HepG2 (cell line): ENCODE measurements at regions not wholly inside any gene's neighbourhood (a gene's known extent, or its start where the extent isn't known, plus 50 kb on each side); places are given as distances from the start of the nearest gene placed in this dataset.
A peak's percentile ranks its signal among the peaks of the same experiment; 100 is the strongest.

Experiments used
- ATF7 ChIP-seq, 2 experiments: fragments of 450-650 bp in 1 of 2; sonication (generic) in 1 of 2; formaldehyde crosslinking in 1 of 2; IDR thresholded peaks; 2 replicates each; pipeline versions ENCODE4 v1.4.0 to v1.6.1; 2016 to 2020; ENCODE audit warnings: antibody characterized with exemption in 1 of 2, mild to moderate bottlenecking in 1 of 2, missing genetic modification reagents in 1 of 2
- CCDC6 ChIP-seq: sonication (generic); formaldehyde crosslinking; IDR thresholded peaks from 2 replicates; pipeline ENCODE4 v1.8.1; 2022; ENCODE audit warnings: mild to moderate bottlenecking, missing genetic modification reagents, moderate library complexity
- DNMT3B ChIP-seq: conservative IDR thresholded peaks from 2 replicates; pipeline ENCODE4 v1.6.1; 2016; ENCODE audit warnings: missing biosample characterization, control low read depth
- KDM5B ChIP-seq: sonication (generic); formaldehyde crosslinking; IDR thresholded peaks from 2 replicates; pipeline ENCODE4 v1.4.0; 2020; ENCODE audit warnings: missing genetic modification reagents, mild to moderate bottlenecking, borderline replicate concordance
- NFE2 ChIP-seq: sonication (generic); formaldehyde crosslinking; IDR thresholded peaks from 2 replicates; pipeline ENCODE4 v1.4.0; 2020; ENCODE audit warnings: missing genetic modification reagents
- RBM22 ChIP-seq: fragments of 200-400 bp; formaldehyde crosslinking; optimal IDR thresholded peaks from 2 replicates; pipeline ENCODE3; 2017; ENCODE audit warnings: mild to moderate bottlenecking, low read length, moderate library complexity
- RFXAP ChIP-seq: sonication (generic); formaldehyde crosslinking; IDR thresholded peaks from 2 replicates; pipeline ENCODE4 v1.4.0; 2020; ENCODE audit warnings: missing genetic modification reagents, borderline replicate concordance
- TCF12 ChIP-seq, 2 experiments: fragments of 450-650 bp in 1 of 2; sonication (generic) in 1 of 2; formaldehyde crosslinking in 1 of 2; IDR thresholded peaks; 2 replicates each; pipeline versions ENCODE4 v1.6.1 to v1.8.0; 2017 to 2022; ENCODE audit warnings: antibody characterized with exemption in 1 of 2, mild to moderate bottlenecking in 1 of 2, missing genetic modification reagents in 1 of 2, moderate library complexity in 1 of 2
- ZIK1 ChIP-seq: sonication (generic); formaldehyde crosslinking; IDR thresholded peaks from 2 replicates; pipeline ENCODE4 v1.5.0; 2020; ENCODE audit warnings: mild to moderate bottlenecking, low read depth, missing genetic modification reagents, borderline replicate concordance
- TF ChIP-seq, protein P1 (sequence below): sonication (generic); formaldehyde crosslinking; IDR thresholded peaks from 2 replicates; pipeline ENCODE4 v1.4.0; 2020; ENCODE audit warnings: missing genetic modification reagents
- TF ChIP-seq, protein P2 (sequence below): sonication (generic); formaldehyde crosslinking; IDR thresholded peaks from 2 replicates; pipeline ENCODE4 v1.5.0; 2020; ENCODE audit warnings: missing genetic modification reagents, mild to moderate bottlenecking, borderline replicate concordance
- TF ChIP-seq, protein P3 (sequence below): sonication (generic); formaldehyde crosslinking; IDR thresholded peaks from 2 replicates; pipeline ENCODE4 v1.4.0; 2020; ENCODE audit warnings: missing genetic modification reagents
- TF ChIP-seq, protein P4 (sequence below): fragments of 450-650 bp; IDR thresholded peaks from 2 replicates; pipeline ENCODE4 v1.6.1; 2016
- TF ChIP-seq, protein P5 (sequence below): sonication (generic); formaldehyde crosslinking; IDR thresholded peaks from 2 replicates; pipeline ENCODE4 v1.8.0; 2022; ENCODE audit warnings: missing genetic modification reagents, low read depth, mild to moderate bottlenecking, borderline replicate concordance
- TF ChIP-seq, protein P6 (sequence below): sonication (generic); formaldehyde crosslinking; IDR thresholded peaks from 2 replicates; pipeline ENCODE4 v1.4.0; 2020; ENCODE audit warnings: mild to moderate bottlenecking, missing genetic modification reagents

DNA sequence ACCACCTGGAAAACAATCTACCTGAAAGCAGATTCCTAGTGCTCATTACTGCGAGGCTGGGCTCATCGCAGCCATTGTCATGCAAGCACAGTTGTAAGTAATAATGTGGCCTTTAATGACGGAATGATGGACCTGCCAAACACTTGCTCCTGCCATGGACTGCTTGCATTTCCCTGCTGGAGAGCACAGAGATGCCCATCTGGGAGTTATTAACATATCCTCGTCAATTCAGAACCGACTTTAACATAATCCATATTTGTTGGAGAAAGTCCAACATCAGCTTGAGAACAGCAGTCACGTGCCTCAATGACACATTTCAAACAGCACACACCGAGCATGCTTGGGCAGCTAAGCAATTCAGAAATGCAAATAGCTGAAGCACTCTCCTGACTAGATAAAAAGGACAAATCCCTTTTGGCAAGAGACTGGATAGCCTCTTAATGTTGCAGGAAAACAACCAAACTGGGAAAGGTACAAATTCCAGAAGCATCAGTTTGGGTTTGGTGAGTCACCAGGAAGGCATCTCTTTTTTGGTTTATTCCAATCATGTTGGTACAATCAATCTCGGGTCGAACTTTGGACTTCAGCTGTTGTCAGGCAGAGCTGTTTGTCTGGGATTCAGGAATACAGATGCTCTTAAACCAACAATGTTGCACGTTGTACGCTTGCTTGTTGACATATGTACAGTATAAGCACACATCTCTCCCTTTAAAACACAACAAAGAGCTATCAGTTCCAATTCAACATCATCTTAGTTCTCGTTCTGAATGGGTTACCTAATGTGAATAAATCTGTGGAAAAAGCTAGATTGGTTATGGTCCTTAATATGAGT, 395.8 kb downstream of the LNPK start (continued):
- TF ChIP-seq, protein P1, sequence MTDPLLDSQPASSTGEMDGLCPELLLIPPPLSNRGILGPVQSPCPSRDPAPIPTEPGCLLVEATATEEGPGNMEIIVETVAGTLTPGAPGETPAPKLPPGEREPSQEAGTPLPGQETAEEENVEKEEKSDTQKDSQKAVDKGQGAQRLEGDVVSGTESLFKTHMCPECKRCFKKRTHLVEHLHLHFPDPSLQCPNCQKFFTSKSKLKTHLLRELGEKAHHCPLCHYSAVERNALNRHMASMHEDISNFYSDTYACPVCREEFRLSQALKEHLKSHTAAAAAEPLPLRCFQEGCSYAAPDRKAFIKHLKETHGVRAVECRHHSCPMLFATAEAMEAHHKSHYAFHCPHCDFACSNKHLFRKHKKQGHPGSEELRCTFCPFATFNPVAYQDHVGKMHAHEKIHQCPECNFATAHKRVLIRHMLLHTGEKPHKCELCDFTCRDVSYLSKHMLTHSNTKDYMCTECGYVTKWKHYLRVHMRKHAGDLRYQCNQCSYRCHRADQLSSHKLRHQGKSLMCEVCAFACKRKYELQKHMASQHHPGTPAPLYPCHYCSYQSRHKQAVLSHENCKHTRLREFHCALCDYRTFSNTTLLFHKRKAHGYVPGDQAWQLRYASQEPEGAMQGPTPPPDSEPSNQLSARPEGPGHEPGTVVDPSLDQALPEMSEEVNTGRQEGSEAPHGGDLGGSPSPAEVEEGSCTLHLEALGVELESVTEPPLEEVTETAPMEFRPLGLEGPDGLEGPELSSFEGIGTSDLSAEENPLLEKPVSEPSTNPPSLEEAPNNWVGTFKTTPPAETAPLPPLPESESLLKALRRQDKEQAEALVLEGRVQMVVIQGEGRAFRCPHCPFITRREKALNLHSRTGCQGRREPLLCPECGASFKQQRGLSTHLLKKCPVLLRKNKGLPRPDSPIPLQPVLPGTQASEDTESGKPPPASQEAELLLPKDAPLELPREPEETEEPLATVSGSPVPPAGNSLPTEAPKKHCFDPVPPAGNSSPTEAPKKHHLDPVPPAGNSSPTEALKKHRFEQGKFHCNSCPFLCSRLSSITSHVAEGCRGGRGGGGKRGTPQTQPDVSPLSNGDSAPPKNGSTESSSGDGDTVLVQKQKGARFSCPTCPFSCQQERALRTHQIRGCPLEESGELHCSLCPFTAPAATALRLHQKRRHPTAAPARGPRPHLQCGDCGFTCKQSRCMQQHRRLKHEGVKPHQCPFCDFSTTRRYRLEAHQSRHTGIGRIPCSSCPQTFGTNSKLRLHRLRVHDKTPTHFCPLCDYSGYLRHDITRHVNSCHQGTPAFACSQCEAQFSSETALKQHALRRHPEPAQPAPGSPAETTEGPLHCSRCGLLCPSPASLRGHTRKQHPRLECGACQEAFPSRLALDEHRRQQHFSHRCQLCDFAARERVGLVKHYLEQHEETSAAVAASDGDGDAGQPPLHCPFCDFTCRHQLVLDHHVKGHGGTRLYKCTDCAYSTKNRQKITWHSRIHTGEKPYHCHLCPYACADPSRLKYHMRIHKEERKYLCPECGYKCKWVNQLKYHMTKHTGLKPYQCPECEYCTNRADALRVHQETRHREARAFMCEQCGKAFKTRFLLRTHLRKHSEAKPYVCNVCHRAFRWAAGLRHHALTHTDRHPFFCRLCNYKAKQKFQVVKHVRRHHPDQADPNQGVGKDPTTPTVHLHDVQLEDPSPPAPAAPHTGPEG (CRISPR knock-in tag), result peak; percentile 63; the same call in 1 of the 2 replicates
- peak; percentile 78 for TF ChIP-seq RBM22
- TF ChIP-seq KDM5B (CRISPR knock-in tag), result no peak
- 0 out of 2 replicates have a peak, but pooled peaks have one; percentile 28 for TF ChIP-seq NFE2 (CRISPR knock-in tag)
- TF ChIP-seq, protein P2, sequence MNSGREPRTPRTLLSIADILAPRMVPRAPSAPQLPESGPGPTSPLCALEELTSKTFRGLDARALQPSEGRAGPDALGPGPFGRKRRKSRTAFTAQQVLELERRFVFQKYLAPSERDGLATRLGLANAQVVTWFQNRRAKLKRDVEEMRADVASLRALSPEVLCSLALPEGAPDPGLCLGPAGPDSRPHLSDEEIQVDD (CRISPR knock-in tag), result no peak
- TF ChIP-seq RFXAP (CRISPR knock-in tag), result peak; percentile 99
- peak; percentile 85; the same call in 1 of the 2 replicates for TF ChIP-seq CCDC6 (CRISPR knock-in tag)
- TF ChIP-seq, protein P3, sequence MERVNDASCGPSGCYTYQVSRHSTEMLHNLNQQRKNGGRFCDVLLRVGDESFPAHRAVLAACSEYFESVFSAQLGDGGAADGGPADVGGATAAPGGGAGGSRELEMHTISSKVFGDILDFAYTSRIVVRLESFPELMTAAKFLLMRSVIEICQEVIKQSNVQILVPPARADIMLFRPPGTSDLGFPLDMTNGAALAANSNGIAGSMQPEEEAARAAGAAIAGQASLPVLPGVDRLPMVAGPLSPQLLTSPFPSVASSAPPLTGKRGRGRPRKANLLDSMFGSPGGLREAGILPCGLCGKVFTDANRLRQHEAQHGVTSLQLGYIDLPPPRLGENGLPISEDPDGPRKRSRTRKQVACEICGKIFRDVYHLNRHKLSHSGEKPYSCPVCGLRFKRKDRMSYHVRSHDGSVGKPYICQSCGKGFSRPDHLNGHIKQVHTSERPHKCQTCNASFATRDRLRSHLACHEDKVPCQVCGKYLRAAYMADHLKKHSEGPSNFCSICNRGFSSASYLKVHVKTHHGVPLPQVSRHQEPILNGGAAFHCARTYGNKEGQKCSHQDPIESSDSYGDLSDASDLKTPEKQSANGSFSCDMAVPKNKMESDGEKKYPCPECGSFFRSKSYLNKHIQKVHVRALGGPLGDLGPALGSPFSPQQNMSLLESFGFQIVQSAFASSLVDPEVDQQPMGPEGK, result peak; percentile 41; the same call in 1 of the 2 replicates
- TF ChIP-seq, protein P4, sequence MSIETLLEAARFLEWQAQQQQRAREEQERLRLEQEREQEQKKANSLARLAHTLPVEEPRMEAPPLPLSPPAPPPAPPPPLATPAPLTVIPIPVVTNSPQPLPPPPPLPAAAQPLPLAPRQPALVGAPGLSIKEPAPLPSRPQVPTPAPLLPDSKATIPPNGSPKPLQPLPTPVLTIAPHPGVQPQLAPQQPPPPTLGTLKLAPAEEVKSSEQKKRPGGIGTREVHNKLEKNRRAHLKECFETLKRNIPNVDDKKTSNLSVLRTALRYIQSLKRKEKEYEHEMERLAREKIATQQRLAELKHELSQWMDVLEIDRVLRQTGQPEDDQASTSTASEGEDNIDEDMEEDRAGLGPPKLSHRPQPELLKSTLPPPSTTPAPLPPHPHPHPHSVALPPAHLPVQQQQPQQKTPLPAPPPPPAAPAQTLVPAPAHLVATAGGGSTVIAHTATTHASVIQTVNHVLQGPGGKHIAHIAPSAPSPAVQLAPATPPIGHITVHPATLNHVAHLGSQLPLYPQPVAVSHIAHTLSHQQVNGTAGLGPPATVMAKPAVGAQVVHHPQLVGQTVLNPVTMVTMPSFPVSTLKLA, result peak; percentile 65
- TF ChIP-seq, protein P5, sequence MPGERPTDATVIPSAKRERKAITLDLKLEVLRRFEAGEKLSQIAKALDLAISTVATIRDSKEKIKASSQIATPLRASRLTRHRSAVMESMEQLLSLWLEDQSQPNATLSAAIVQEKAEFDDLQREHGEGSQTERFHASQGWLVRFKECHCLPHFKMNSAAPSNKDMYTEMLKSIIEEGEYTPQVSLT (CRISPR knock-in tag), result no peak
- peak; percentile 66 for TF ChIP-seq ATF7 (IDR thresholded peaks at IDR 0.05)
- peak; percentile 87; the same call in 1 of the 2 replicates for TF ChIP-seq ATF7 (CRISPR knock-in tag; IDR thresholded peaks at IDR 0.05)
- no peak for TF ChIP-seq ZIK1 (CRISPR knock-in tag)
- TF ChIP-seq, protein P6, sequence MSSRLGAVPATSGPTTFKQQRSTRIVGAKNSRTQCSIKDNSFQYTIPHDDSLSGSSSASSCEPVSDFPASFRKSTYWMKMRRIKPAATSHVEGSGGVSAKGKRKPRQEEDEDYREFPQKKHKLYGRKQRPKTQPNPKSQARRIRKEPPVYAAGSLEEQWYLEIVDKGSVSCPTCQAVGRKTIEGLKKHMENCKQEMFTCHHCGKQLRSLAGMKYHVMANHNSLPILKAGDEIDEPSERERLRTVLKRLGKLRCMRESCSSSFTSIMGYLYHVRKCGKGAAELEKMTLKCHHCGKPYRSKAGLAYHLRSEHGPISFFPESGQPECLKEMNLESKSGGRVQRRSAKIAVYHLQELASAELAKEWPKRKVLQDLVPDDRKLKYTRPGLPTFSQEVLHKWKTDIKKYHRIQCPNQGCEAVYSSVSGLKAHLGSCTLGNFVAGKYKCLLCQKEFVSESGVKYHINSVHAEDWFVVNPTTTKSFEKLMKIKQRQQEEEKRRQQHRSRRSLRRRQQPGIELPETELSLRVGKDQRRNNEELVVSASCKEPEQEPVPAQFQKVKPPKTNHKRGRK, result no peak
- TF ChIP-seq TCF12 (IDR thresholded peaks at IDR 0.05), result no peak
- peak; percentile 77; the same call in 1 of the 2 replicates for TF ChIP-seq TCF12 (CRISPR knock-in tag; IDR thresholded peaks at IDR 0.05)
- TF ChIP-seq DNMT3B (CRISPR knock-in tag), result no peak; the same call in 1 of the 2 replicates
